HFF-Myc (cell line): ENCODE measurements at regions not wholly inside any gene's neighbourhood (a gene's known extent, or its start where the extent isn't known, plus 50 kb on each side); places are given as distances from the start of the nearest gene placed in this dataset.

Experiments
- DNase-seq: peaks from one replicate; pipeline ENCODE4 v3.0.0-alpha.2; 2011; ENCODE audit warnings: low read depth; ENCODE audit errors: extremely low read depth
- H3K4me3 ChIP-seq: replicated peaks from 2 replicates; pipeline ENCODE4 v1.5.1; 2011; ENCODE audit warnings: low read depth, mild to moderate bottlenecking, control low read depth, low read length
- CTCF ChIP-seq: IDR thresholded peaks from 2 replicates; pipeline ENCODE4 v1.5.1; 2012; ENCODE audit warnings: mild to moderate bottlenecking, low read depth, low read length, control low read depth; ENCODE audit errors: missing control alignments

GRCh38 chr5:33341351-33341750 lies 99.4 kb upstream of the TARS1 start:
- TF ChIP-seq CTCF, result no peak
- DNase-seq, result no peak
- H3K4me3 ChIP-seq, result no peak overlapping the region

- peak; percentile 55 for DNase-seq
- TF ChIP-seq CTCF, result no peak
- H3K4me3 ChIP-seq, result no peak overlapping the region
These were observed 97.0 kb upstream of the TARS1 start for GRCh38 chr5:33343676-33344327.

- no peak overlapping the region for H3K4me3 ChIP-seq
- no peak for DNase-seq
- no peak for TF ChIP-seq CTCF
These were observed 94.2 kb upstream of the TARS1 start for GRCh38 chr5:33346534-33346933.

- H3K4me3 ChIP-seq, result no peak overlapping the region
- no peak for TF ChIP-seq CTCF
- DNase-seq, result no peak
These were observed 79.0 kb upstream of the TARS1 start for GRCh38 chr5:33361781-33362180.

GRCh38 chr5:33362915-33363314 lies 77.8 kb upstream of the TARS1 start:
- no peak for TF ChIP-seq CTCF
- no peak for DNase-seq

GRCh38 chr5:33363537-33363936 lies 77.2 kb upstream of the TARS1 start:
- no peak overlapping the region for H3K4me3 ChIP-seq
- TF ChIP-seq CTCF, result no peak
- no peak for DNase-seq

More at GRCh38 chr5:33362915-33363314, 77.8 kb upstream of the TARS1 start:
- no peak overlapping the region for H3K4me3 ChIP-seq

- H3K4me3 ChIP-seq, result no peak overlapping the region
- TF ChIP-seq CTCF, result no peak
- DNase-seq, result no peak
These were observed 76.4 kb upstream of the TARS1 start for GRCh38 chr5:33364406-33364805.
